Cardiac muscle cell (in vitro differentiated cells and primary cell): ENCODE measurements at regions not wholly inside any gene's neighbourhood (a gene's known extent, or its start where the extent isn't known, plus 50 kb on each side); places are given as distances from the start of the nearest gene placed in this dataset.

Source experiments
- DNase-seq, 2 donors: peaks; one replicate each; pipeline versions ENCODE4 v3.0.0 to v3.0.0-alpha.2; 2010 to 2017; ENCODE audit warnings: low read depth in 1 of 2, low spot score in 1 of 2
- H3K27ac ChIP-seq: fragments of 200-600 bp; sonication (generic); 2 replicates; pipeline ENCODE4 v1.5.1; 2016
- H3K27me3 ChIP-seq: fragments of 200-600 bp; sonication (generic); 2 replicates; pipeline ENCODE4 v1.6.0; 2016; ENCODE audit warnings: control low read depth
- H3K36me3 ChIP-seq: fragments of 200-600 bp; sonication (generic); 2 replicates; pipeline ENCODE4 v1.5.1; 2016; ENCODE audit warnings: control low read depth
- H3K4me1 ChIP-seq: fragments of 200-600 bp; sonication (generic); 2 replicates; pipeline ENCODE4 v1.8.1; 2017; ENCODE audit warnings: low read depth, mild to moderate bottlenecking, mixed run types
- H3K4me3 ChIP-seq: fragments of 200-600 bp; sonication (generic); 2 replicates; pipeline ENCODE4 v1.5.1; 2016; ENCODE audit warnings: mild to moderate bottlenecking
- H3K9me3 ChIP-seq: fragments of 200-600 bp; sonication (generic); 2 replicates; pipeline ENCODE4 v1.5.1; 2017; ENCODE audit warnings: low read depth, mild to moderate bottlenecking, control low read depth
- CTCF ChIP-seq: IDR thresholded peaks from 2 replicates; pipeline ENCODE4 v1.5.1; 2012; ENCODE audit warnings: low read depth, mild to moderate bottlenecking, low read length

DNA sequence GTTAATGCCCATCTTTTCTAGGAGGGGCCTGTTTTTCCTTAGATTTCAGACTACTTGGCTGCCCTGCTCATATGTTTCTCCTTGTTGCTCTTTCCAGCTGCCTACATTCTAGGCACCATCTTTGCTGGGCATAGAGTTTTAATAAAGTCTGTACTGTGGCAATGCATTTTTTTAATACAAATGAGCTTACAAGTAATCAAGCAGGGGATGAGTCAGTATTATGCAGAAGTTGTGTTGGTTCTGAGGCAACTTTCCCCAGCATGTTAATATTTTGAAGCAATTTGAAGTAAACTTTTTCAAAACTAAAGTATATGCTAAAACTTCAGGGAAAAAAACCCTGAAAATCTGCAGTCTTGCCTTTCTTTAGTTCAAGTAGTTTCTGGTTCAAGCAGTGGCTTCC is 372.0 kb upstream of the GATB start:
- Histone ChIP-seq H3K4me1 (no peaks in the 10 kb centered on the region), H3K27me3 (no peaks in the 10 kb centered on the region), H3K27ac (no peak overlapping the region), H3K4me3 (no peak overlapping the region), H3K36me3 (no peaks in the 10 kb centered on the region), H3K9me3 (no peaks in the 10 kb centered on the region)
- TF ChIP-seq CTCF = no peak
- DNase-seq = no peak

GRCh38 chr4:152128356-152128755 is 367.5 kb upstream of the GATB start:
- TF ChIP-seq CTCF = no peak

DNA sequence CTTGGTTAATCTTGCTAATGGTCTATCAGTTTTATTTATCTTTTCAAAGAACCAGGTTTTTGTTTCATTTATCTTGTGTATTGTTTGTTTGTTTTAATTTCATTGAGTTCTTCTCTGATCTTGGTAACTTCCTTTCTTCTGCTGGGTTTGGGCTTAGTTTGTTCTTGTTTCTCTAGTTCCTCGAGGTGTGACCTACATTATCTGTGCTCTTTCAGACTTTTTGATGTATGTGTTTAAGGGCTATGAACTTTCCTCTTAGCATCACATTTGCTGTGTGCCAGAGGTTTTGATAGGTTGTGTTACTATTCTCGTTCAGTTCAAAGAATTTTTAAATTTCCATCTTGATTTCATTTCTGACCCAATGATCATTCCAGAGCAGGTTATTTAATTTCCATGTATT is 365.4 kb upstream of the GATB start:
- Histone ChIP-seq H3K9me3 (no peaks in the 10 kb centered on the region), H3K27ac (no peak overlapping the region), H3K4me1 (no peaks in the 10 kb centered on the region), H3K4me3 (no peak overlapping the region), H3K27me3 (no peaks in the 10 kb centered on the region), H3K36me3 (no peaks in the 10 kb centered on the region)
- no peak for TF ChIP-seq CTCF
- no peak for DNase-seq

More at GRCh38 chr4:152128356-152128755, 367.5 kb upstream of the GATB start:
- no peaks in the 10 kb centered on the region for H3K36me3 ChIP-seq
- DNase-seq = no peak
- no peaks in the 10 kb centered on the region for H3K4me1 ChIP-seq
- H3K27ac ChIP-seq = no peak overlapping the region
- no peaks in the 10 kb centered on the region for H3K9me3 ChIP-seq
- H3K27me3 ChIP-seq = no peaks in the 10 kb centered on the region
- H3K4me3 ChIP-seq = no peak overlapping the region

DNA sequence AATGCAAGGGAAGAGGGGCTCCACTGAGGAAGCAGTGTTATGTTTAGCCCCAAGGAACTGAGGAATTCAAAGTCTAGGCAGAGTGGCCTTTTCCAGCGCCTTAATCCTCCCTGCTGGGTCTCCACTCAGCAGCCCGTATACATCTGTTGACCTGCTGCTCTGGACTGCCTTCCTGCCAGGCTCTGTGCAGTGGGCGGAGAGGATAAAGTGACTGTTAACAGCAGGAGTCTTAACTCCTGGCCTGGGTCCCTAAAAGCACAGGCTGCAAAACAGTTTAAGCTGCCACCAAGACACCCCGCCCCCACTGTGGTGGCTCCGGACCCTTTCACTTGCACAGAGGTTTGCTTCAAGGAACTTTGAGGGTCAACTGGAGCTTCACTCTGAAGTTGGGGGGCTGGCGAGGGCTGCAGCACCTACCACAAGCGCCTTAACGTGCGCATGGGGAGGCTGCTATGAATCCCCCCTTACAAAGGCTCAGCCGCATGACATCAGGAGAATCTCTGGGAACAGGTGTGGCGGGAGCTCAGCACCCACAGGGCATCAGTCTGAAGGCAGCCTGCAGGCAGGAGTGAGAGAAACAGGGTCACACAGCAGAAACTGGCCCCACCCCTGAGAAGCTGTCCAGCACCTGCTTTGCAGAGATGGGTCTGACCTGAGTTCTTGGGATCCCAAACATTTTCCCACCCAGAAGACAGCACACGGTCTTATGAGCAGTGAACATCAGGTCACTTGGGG is 358.2 kb upstream of the GATB start:
- no peak for DNase-seq
- Histone ChIP-seq H3K27me3 (no peaks in the 10 kb centered on the region), H3K27ac (no peak overlapping the region), H3K4me1 (no peaks in the 10 kb centered on the region), H3K36me3 (no peaks in the 10 kb centered on the region), H3K9me3 (no peaks in the 10 kb centered on the region), H3K4me3 (no peak overlapping the region)
- TF ChIP-seq CTCF = no peak

- H3K4me1 ChIP-seq = peaks cover under 1% of the 10 kb centered on the region
- DNase-seq = no peak
- TF ChIP-seq CTCF = no peak
- H3K27ac ChIP-seq = no peak overlapping the region
- no peaks in the 10 kb centered on the region for H3K9me3 ChIP-seq
- H3K36me3 ChIP-seq = no peaks in the 10 kb centered on the region
- no peaks in the 10 kb centered on the region for H3K27me3 ChIP-seq
- no peak overlapping the region for H3K4me3 ChIP-seq
Measured at GRCh38 chr4:152117933-152118507, 357.2 kb upstream of the GATB start.
